SK-N-SH treated with all-trans-retinoic acid at 6 μM for 48 hours (cell line): ENCODE measurements at regions not wholly inside any gene's neighbourhood (a gene's known extent, or its start where the extent isn't known, plus 50 kb on each side); places are given as distances from the start of the nearest gene placed in this dataset.

ENCODE experiments used
- BACH2 ChIP-seq: fragments of 250-450 bp; sonication (Bioruptor Pico); IDR thresholded peaks from 2 replicates; pipeline ENCODE4 v1.9.0; 2021; ENCODE audit warnings: mild to moderate bottlenecking, borderline replicate concordance
- CSDC2 ChIP-seq: fragments of 250-450 bp; sonication (Bioruptor Pico); IDR thresholded peaks from 2 replicates; pipeline ENCODE4 v1.5.0; 2020; ENCODE audit warnings: mild to moderate bottlenecking, moderate library complexity
- PATZ1 ChIP-seq: fragments of 250-450 bp; sonication (Bioruptor Pico); IDR thresholded peaks from 2 replicates; pipeline ENCODE4 v1.8.0; 2020; ENCODE audit warnings: mild to moderate bottlenecking, moderate library complexity, borderline replicate concordance
- ZFP30 ChIP-seq: fragments of 450-650 bp; formaldehyde crosslinking; IDR thresholded peaks from 2 replicates; pipeline ENCODE4 v1.5.0; 2022; ENCODE audit warnings: mild to moderate bottlenecking, moderate library complexity
- TF ChIP-seq, protein P1 (sequence below): fragments of 250-450 bp; sonication (Bioruptor Pico); IDR thresholded peaks from 2 replicates; pipeline ENCODE4 v1.5.1; 2021; ENCODE audit warnings: mild to moderate bottlenecking, moderate library complexity

DNA sequence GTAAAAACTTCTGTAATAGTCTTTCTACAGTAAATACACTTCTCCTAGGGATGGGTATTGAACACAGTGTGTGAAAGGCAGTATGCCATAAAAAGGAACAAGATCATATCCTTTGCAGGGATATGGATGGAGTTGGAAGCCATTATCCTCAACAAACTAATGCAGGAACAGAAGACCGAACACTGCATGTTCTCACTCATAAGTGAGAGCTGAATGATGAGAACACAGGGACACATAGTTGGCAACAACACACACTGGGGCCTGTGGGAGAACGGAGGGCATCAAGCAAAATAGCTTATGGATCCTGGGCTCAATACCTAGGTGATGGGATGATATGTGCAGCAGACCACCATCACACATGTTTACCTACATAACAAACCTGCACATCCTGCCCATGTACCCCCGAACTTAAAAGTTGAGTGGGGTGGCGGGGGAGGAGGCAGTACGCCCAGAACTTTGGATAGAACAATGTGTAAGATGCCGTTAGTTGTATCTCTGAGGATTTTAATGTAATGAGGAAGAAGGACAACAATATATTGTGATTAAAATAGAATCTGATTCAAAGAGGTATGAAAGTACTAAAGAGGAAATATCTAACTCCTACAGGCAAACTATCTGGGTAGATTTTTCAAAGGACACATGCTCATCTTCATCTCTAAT, 183.2 kb downstream of the NDFIP2 start:
- TF ChIP-seq, protein P1, sequence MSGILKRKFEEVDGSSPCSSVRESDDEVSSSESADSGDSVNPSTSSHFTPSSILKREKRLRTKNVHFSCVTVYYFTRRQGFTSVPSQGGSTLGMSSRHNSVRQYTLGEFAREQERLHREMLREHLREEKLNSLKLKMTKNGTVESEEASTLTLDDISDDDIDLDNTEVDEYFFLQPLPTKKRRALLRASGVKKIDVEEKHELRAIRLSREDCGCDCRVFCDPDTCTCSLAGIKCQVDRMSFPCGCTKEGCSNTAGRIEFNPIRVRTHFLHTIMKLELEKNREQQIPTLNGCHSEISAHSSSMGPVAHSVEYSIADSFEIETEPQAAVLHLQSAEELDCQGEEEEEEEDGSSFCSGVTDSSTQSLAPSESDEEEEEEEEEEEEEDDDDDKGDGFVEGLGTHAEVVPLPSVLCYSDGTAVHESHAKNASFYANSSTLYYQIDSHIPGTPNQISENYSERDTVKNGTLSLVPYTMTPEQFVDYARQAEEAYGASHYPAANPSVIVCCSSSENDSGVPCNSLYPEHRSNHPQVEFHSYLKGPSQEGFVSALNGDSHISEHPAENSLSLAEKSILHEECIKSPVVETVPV (CRISPR knock-in tag), result no peak
- TF ChIP-seq ZFP30 (no peak), PATZ1 (CRISPR knock-in tag) (no peak), CSDC2 (CRISPR knock-in tag) (no peak), BACH2 (CRISPR knock-in tag) (no peak)
